A673 (cell line): ENCODE measurements at regions not wholly inside any gene's neighbourhood (a gene's known extent, or its start where the extent isn't known, plus 50 kb on each side); places are given as distances from the start of the nearest gene placed in this dataset.

Experiments used
- BruUV-seq: library from RNA; stranded (reverse); fragments of 400-500 nt; replicated peaks from 2 replicates; lab custom pipeline; 2021; lab: Mats Ljungman, UMichigan
- CTCF ChIA-PET: fragments of 300-600 bp; sonication (Branson Sonifier 250); formaldehyde crosslinking; loops from one replicate; lab custom pipeline; 2022; ENCODE audit warnings: antibody characterized with exemption; lab: Charles Lee
- POLR2A ChIA-PET: fragments of 300-600 bp; sonication (Branson Sonifier 250); formaldehyde crosslinking; loops from one replicate; lab custom pipeline; 2022; ENCODE audit warnings: antibody characterized with exemption; ENCODE audit not compliant: low non-redundant PET; lab: Charles Lee
- DNase-seq: peaks from one replicate; pipeline ENCODE4 v3.0.0-alpha.2; 2015; ENCODE audit warnings: low spot score
- H3K27ac ChIP-seq: fragments of 200-600 bp; sonication (generic); 2 replicates; pipeline ENCODE4 v1.5.1; 2016; ENCODE audit warnings: mixed run types, low read depth, mild to moderate bottlenecking, mixed read lengths, antibody characterized with exemption, low read length; ENCODE audit not compliant: poor library complexity, severe bottlenecking
- H3K27me3 ChIP-seq: fragments of 200-600 bp; sonication (generic); replicated peaks from 2 replicates; pipeline ENCODE4 v1.6.1; 2017; ENCODE audit warnings: mixed run types, low read depth, mild to moderate bottlenecking, mixed read lengths, antibody characterized with exemption, low read length; ENCODE audit not compliant: insufficient read depth, poor library complexity
- H3K36me3 ChIP-seq: fragments of 200-600 bp; sonication (generic); 2 replicates; pipeline ENCODE4 v1.6.1; 2016; ENCODE audit warnings: mixed run types, mild to moderate bottlenecking, mixed read lengths, antibody characterized with exemption, low read length; ENCODE audit not compliant: insufficient read depth, poor library complexity, severe bottlenecking
- H3K4me1 ChIP-seq: fragments of 200-600 bp; sonication (generic); 2 replicates; pipeline ENCODE4 v1.6.1; 2017; ENCODE audit warnings: mixed run types, mild to moderate bottlenecking, mixed read lengths, antibody characterized with exemption, low read length; ENCODE audit not compliant: insufficient read depth, poor library complexity, severe bottlenecking
- H3K4me3 ChIP-seq: fragments of 200-600 bp; sonication (generic); 2 replicates; pipeline ENCODE4 v1.5.1; 2016; ENCODE audit warnings: low read depth, mixed run types, mild to moderate bottlenecking, mixed read lengths, low read length; ENCODE audit not compliant: poor library complexity, severe bottlenecking
- H3K9me3 ChIP-seq: fragments of 200-600 bp; sonication (generic); 2 replicates; pipeline ENCODE4 v1.6.1; 2016; ENCODE audit warnings: mixed run types, low read depth, mild to moderate bottlenecking, mixed read lengths, antibody characterized with exemption, low read length; ENCODE audit not compliant: poor library complexity, severe bottlenecking
- EZH2 ChIP-seq: fragments of 200-600 bp; sonication (generic); IDR thresholded peaks from 2 replicates; pipeline ENCODE4 v1.6.1; 2017; ENCODE audit warnings: borderline replicate concordance, low read depth, mild to moderate bottlenecking, mixed read lengths, antibody characterized with exemption, low read length; ENCODE audit not compliant: poor library complexity, severe bottlenecking
- intact Hi-C: fragments of 100-400 bp; cut with micrococcal nuclease; formaldehyde crosslinking; loops from one replicate; pipeline ENCODE4 v1.10.0; 2022; ENCODE audit not compliant: unreplicated experiment
- TF ChIP-seq, protein P1 (sequence below): fragments of 300-800, 200-600 bp; sonication (generic); conservative IDR thresholded peaks from 2 replicates; pipeline ENCODE4 v1.5.1; 2017; ENCODE audit warnings: low read depth, mild to moderate bottlenecking, antibody characterized with exemption, low read length, moderate library complexity, mixed read lengths

DNA sequence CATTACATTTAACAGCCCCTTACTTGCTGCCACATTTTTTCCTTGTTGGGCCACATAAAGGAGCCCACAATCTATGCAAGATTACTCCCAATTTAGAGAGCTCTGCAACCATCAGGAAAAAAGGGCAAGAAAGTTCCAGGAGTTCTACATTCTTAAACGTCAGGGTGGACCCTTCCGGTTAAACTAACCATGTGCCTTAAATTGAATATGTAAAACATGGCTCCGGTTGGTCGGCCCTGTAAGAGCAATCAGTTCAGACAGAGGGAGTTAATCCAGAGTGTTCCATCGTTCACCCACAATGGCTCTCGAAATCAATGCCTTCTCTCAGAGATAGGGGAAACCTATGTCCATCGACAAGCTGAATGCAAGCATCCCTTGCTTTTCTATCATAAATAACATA lies 253.7 kb upstream of the PFKP start:
- BruUV-seq, result no TSS peak
- CTCF ChIA-PET, result no interaction called here

DNA sequence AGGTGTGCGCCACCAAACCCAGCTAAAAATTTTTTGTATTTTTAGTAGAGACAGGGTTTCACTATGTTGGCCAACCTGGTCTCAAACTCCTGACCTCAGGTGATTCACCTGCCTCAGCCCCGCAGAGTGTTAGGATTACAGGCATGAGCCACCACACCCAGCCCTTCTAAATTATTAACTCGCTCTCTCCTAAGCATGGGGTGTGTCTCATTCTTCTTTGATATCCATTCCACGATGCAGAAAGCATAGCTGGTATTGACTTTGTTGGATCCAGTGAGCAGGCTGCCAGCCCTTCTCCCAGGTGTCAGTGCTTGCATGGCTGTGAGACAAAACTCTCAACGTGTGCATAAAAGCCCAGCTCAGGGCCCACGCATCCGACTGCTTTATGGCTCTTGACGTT lies 254.1 kb upstream of the PFKP start:
- no peak overlapping the region for H3K27ac ChIP-seq
- DNase-seq, result no peak
- TF ChIP-seq, protein P1, sequence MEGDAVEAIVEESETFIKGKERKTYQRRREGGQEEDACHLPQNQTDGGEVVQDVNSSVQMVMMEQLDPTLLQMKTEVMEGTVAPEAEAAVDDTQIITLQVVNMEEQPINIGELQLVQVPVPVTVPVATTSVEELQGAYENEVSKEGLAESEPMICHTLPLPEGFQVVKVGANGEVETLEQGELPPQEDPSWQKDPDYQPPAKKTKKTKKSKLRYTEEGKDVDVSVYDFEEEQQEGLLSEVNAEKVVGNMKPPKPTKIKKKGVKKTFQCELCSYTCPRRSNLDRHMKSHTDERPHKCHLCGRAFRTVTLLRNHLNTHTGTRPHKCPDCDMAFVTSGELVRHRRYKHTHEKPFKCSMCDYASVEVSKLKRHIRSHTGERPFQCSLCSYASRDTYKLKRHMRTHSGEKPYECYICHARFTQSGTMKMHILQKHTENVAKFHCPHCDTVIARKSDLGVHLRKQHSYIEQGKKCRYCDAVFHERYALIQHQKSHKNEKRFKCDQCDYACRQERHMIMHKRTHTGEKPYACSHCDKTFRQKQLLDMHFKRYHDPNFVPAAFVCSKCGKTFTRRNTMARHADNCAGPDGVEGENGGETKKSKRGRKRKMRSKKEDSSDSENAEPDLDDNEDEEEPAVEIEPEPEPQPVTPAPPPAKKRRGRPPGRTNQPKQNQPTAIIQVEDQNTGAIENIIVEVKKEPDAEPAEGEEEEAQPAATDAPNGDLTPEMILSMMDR, result no peak
- no peak for TF ChIP-seq EZH2
- no peaks in the 10 kb centered on the region for H3K9me3 ChIP-seq
- H3K4me3 ChIP-seq, result no peak overlapping the region
- H3K27me3 ChIP-seq, result peaks cover 53% of the 10 kb centered on the region
- intact Hi-C loops, result no loop called here
- no TSS peak for BruUV-seq
- H3K4me1 ChIP-seq, result no peaks in the 10 kb centered on the region
- POLR2A ChIA-PET, result no interaction called here
- H3K36me3 ChIP-seq, result no peaks in the 10 kb centered on the region
- CTCF ChIA-PET, result no interaction called here

More for the DNA sequence above, 253.7 kb upstream of the PFKP start:
- H3K27ac ChIP-seq, result no peak overlapping the region
- H3K27me3 ChIP-seq, result peaks cover 53% of the 10 kb centered on the region
- DNase-seq, result no peak
- no peak for TF ChIP-seq EZH2
- TF ChIP-seq, protein P1, result no peak
- intact Hi-C loops, result no loop called here
- no peak overlapping the region for H3K4me3 ChIP-seq
- H3K9me3 ChIP-seq, result no peaks in the 10 kb centered on the region
- no peaks in the 10 kb centered on the region for H3K4me1 ChIP-seq
- POLR2A ChIA-PET, result interaction anchor here (0.7 kb wide), 1 partner anchor 56 kb away, joined by 3 read pairs; no protein-coding TSS in a partner anchor
- H3K36me3 ChIP-seq, result no peaks in the 10 kb centered on the region

DNA sequence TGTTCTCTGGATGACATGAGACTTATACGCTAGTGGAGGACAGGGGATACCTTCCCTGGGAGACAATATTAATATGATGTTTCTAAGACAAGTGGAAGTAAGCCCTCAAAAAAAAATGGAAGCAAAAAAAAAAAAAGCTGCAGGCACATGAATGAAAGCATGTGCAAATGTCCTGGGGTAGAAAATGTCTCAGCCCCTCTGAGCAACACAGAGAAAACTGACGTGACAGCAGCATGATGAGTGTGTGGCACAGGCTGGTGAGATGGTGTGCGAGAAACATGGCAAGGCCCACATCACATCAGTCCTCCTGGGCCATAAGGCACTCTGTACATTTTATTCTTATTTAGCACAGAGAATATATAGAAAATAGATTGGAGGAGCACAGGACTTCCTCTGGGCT lies 254.7 kb upstream of the PFKP start:
- DNase-seq, result no peak
- H3K27ac ChIP-seq, result no peak overlapping the region
- CTCF ChIA-PET, result no interaction called here
- no peaks in the 10 kb centered on the region for H3K4me1 ChIP-seq
- no TSS peak for BruUV-seq
- H3K4me3 ChIP-seq, result no peak overlapping the region
- intact Hi-C loops, result no loop called here
- H3K27me3 ChIP-seq, result peaks cover 56% of the 10 kb centered on the region
- H3K36me3 ChIP-seq, result no peaks in the 10 kb centered on the region
- POLR2A ChIA-PET, result no interaction called here
- no peaks in the 10 kb centered on the region for H3K9me3 ChIP-seq
- no peak for TF ChIP-seq EZH2
- TF ChIP-seq, protein P1, result no peak
